ENCODE measurements at regions not wholly inside any gene's neighbourhood (a gene's known extent, or its start where the extent isn't known, plus 50 kb on each side); places are given as distances from the start of the nearest gene placed in this dataset.

- no peak for TF ChIP-seq POLR2A (IDR thresholded peaks at IDR 0.05)
- TF ChIP-seq, protein P1, sequence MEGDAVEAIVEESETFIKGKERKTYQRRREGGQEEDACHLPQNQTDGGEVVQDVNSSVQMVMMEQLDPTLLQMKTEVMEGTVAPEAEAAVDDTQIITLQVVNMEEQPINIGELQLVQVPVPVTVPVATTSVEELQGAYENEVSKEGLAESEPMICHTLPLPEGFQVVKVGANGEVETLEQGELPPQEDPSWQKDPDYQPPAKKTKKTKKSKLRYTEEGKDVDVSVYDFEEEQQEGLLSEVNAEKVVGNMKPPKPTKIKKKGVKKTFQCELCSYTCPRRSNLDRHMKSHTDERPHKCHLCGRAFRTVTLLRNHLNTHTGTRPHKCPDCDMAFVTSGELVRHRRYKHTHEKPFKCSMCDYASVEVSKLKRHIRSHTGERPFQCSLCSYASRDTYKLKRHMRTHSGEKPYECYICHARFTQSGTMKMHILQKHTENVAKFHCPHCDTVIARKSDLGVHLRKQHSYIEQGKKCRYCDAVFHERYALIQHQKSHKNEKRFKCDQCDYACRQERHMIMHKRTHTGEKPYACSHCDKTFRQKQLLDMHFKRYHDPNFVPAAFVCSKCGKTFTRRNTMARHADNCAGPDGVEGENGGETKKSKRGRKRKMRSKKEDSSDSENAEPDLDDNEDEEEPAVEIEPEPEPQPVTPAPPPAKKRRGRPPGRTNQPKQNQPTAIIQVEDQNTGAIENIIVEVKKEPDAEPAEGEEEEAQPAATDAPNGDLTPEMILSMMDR (IDR thresholded peaks at IDR 0.05), result no peak
These were observed 66.5 kb upstream of the INPP5A start for GRCh38 chr10:132471125-132471451.
